ENCODE measurements at regions not wholly inside any gene's neighbourhood (a gene's known extent, or its start where the extent isn't known, plus 50 kb on each side); places are given as distances from the start of the nearest gene placed in this dataset.

DNA sequence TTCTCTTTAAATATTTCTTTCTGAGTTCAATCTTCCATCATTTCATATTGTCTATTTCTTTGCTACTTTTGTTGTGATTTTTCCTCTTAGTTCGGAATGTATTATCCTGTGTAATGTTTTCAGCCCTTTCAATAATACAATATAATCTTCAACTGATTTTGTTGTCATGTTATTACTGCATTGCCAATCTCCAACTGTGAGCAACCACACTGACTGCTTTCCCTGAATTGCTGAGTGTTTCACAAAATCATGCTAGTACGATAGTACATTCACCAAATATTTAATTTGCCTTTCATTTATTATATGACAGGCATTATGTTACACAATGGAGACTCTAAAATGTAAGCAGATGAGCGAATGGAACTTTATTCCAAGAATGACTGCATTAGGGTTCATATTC lies 744.3 kb upstream of the ATXN8OS start:
- Mint-ChIP-seq H3K4me1 (no peaks in the 10 kb centered on the region), H3K27me3 (no peaks in the 10 kb centered on the region), H3K9me3 (peaks cover 20% of the 10 kb centered on the region), H3K27ac (ENCODE audit: low read depth) (no peak overlapping the region), H3K4me3 (no peak overlapping the region), H3K36me3 (ENCODE audit: insufficient read depth) (no peaks in the 10 kb centered on the region)
- DNase-seq (ENCODE audit: low spot score in 2 of 2) (no peak), ATAC-seq (replicated peaks; ENCODE audit: extremely low read depth, poor library complexity, severe bottlenecking) (no peak)

GRCh38 chr13:69331245-69331644 lies 776.4 kb upstream of the ATXN8OS start:
- Mint-ChIP-seq H3K27ac (ENCODE audit: low read depth) (no peak overlapping the region), H3K4me1 (no peaks in the 10 kb centered on the region), H3K27me3 (no peaks in the 10 kb centered on the region), H3K4me3 (no peak overlapping the region), H3K9me3 (peaks cover 16% of the 10 kb centered on the region), H3K36me3 (ENCODE audit: insufficient read depth) (no peaks in the 10 kb centered on the region)
- ATAC-seq (replicated peaks; ENCODE audit: extremely low read depth, poor library complexity, severe bottlenecking) = no peak
- no peak for DNase-seq (ENCODE audit: low spot score in 2 of 2)

- DNase-seq (ENCODE audit: low spot score in 2 of 2) = no peak
- Mint-ChIP-seq H3K27me3 (no peaks in the 10 kb centered on the region), H3K27ac (ENCODE audit: low read depth) (no peak overlapping the region), H3K36me3 (ENCODE audit: insufficient read depth) (peaks cover 1% of the 10 kb centered on the region), H3K4me3 (no peak overlapping the region), H3K4me1 (no peaks in the 10 kb centered on the region), H3K9me3 (peaks cover 8% of the 10 kb centered on the region)
- ATAC-seq (replicated peaks; ENCODE audit: extremely low read depth, poor library complexity, severe bottlenecking) = no peak
Measured at GRCh38 chr13:69324090-69324886, 783.3 kb upstream of the ATXN8OS start.

DNA sequence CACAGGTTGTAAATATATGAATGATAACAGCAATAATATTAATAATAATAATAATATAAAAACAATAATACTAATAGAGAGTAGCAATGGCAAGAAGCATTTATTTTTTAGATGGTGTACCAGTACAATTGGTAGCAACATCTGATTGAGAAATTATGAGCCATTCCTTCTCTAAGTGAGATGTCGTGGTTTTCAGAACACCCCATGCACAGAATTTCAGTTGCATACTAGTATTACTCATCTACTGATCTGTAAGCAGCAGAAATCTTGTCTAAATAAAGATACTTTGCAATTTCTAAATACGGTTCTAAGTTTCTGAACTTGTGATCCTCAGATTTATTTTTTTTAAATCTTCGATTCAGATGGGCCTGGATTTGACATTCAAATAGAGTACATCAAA lies 788.0 kb upstream of the ATXN8OS start:
- H3K27me3 Mint-ChIP-seq = no peaks in the 10 kb centered on the region
- H3K4me3 Mint-ChIP-seq = no peak overlapping the region
- DNase-seq (ENCODE audit: low spot score in 2 of 2) = no peak
- H3K9me3 Mint-ChIP-seq = peaks cover 16% of the 10 kb centered on the region
- H3K4me1 Mint-ChIP-seq = no peaks in the 10 kb centered on the region
- ATAC-seq (replicated peaks; ENCODE audit: extremely low read depth, poor library complexity, severe bottlenecking) = no peak
- peaks cover 1% of the 10 kb centered on the region for H3K36me3 Mint-ChIP-seq (ENCODE audit: insufficient read depth)
- no peak overlapping the region for H3K27ac Mint-ChIP-seq (ENCODE audit: low read depth)

DNA sequence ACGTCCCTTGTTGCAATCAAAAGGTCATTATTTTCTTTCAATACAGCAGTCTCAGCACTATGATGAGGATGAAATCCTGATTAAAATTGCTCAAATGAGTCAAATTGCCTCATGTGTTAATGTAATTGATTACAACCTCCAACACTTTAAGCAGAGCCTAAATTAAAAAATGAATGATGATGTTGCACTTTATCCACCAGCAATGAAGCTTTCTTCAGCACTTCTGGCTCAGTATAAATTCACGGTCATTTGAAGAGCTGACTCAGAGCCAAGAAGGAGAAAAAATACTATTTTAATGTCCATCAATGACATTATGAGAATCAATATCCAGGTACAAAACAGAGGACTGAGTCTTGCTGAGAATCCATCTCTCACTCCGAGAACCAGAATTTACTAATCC lies 792.6 kb upstream of the ATXN8OS start:
- Mint-ChIP-seq H3K27ac (ENCODE audit: low read depth) (no peak overlapping the region), H3K9me3 (peaks cover 31% of the 10 kb centered on the region), H3K4me3 (no peak overlapping the region), H3K27me3 (no peaks in the 10 kb centered on the region), H3K4me1 (no peaks in the 10 kb centered on the region), H3K36me3 (ENCODE audit: insufficient read depth) (no peaks in the 10 kb centered on the region)
- ATAC-seq (replicated peaks; ENCODE audit: extremely low read depth, poor library complexity, severe bottlenecking) (no peak), DNase-seq (ENCODE audit: low spot score in 2 of 2) (no peak)

- no peaks in the 10 kb centered on the region for H3K36me3 Mint-ChIP-seq (ENCODE audit: insufficient read depth)
- H3K27ac Mint-ChIP-seq (ENCODE audit: low read depth) = no peak overlapping the region
- H3K9me3 Mint-ChIP-seq = peaks cover 6% of the 10 kb centered on the region
- DNase-seq (ENCODE audit: low spot score in 2 of 2) = no peak
- no peak for ATAC-seq (replicated peaks; ENCODE audit: extremely low read depth, poor library complexity, severe bottlenecking)
- H3K27me3 Mint-ChIP-seq = no peaks in the 10 kb centered on the region
- no peaks in the 10 kb centered on the region for H3K4me1 Mint-ChIP-seq
- no peak overlapping the region for H3K4me3 Mint-ChIP-seq
Measured at GRCh38 chr13:69306766-69307165, 800.9 kb upstream of the ATXN8OS start.

- peaks cover 2% of the 10 kb centered on the region for H3K36me3 Mint-ChIP-seq (ENCODE audit: insufficient read depth)
- no peaks in the 10 kb centered on the region for H3K4me1 Mint-ChIP-seq
- H3K27me3 Mint-ChIP-seq = no peaks in the 10 kb centered on the region
- H3K27ac Mint-ChIP-seq (ENCODE audit: low read depth) = no peak overlapping the region
- DNase-seq (ENCODE audit: low spot score in 2 of 2) (no peak), ATAC-seq (replicated peaks; ENCODE audit: extremely low read depth, poor library complexity, severe bottlenecking) (no peak)
- no peak overlapping the region for H3K4me3 Mint-ChIP-seq
- H3K9me3 Mint-ChIP-seq = peaks cover 28% of the 10 kb centered on the region
Measured at GRCh38 chr13:69300131-69300530, 807.5 kb upstream of the ATXN8OS start.

- no peak for ATAC-seq (replicated peaks; ENCODE audit: extremely low read depth, poor library complexity, severe bottlenecking)
- Mint-ChIP-seq H3K27ac (ENCODE audit: low read depth) (no peak overlapping the region), H3K27me3 (no peaks in the 10 kb centered on the region)
Measured at GRCh38 chr13:69296130-69296529, 811.5 kb upstream of the ATXN8OS start.

GRCh38 chr13:69292789-69293425 lies 814.7 kb upstream of the ATXN8OS start:
- Mint-ChIP-seq H3K36me3 (ENCODE audit: insufficient read depth) (peaks cover 2% of the 10 kb centered on the region), H3K9me3 (peaks cover 20% of the 10 kb centered on the region), H3K4me1 (no peaks in the 10 kb centered on the region), H3K27me3 (no peaks in the 10 kb centered on the region), H3K27ac (ENCODE audit: low read depth) (no peak overlapping the region), H3K4me3 (no peak overlapping the region)
- ATAC-seq (replicated peaks; ENCODE audit: extremely low read depth, poor library complexity, severe bottlenecking) (no peak), DNase-seq (ENCODE audit: low spot score in 2 of 2) (no peak)

More at GRCh38 chr13:69296130-69296529, 811.5 kb upstream of the ATXN8OS start:
- peaks cover 2% of the 10 kb centered on the region for H3K36me3 Mint-ChIP-seq (ENCODE audit: insufficient read depth)
- no peak overlapping the region for H3K4me3 Mint-ChIP-seq
- no peaks in the 10 kb centered on the region for H3K4me1 Mint-ChIP-seq
- peaks cover 36% of the 10 kb centered on the region for H3K9me3 Mint-ChIP-seq
- DNase-seq (ENCODE audit: low spot score in 2 of 2) = no peak

DNA sequence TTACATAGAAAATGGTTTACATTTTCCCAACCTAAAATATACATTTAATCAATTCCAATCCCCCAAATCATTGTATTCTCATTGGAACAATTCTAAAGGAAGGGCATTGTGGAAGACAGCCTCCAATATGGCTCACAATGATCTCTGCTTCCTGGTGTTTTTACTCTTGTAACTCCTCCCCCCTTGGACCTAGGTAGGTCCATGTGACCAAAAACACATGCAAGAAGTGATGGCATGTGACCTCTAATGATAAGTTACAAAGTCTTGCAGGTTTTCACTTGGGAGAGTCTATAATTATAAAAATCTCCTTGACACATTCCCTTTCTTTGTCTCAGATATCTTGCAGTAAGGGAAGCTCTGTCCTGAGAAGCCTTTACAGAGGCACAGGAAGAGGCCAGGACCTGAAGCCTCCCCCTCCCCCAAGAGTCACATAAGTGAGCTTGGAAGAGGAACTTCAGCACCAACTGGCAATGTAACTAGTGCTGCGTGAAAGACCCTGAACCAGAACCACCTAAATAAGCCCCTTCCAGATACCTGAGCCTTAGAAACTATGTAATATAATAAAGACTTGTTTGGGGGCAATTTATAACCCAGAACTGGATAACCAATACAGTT lies 816.2 kb upstream of the ATXN8OS start:
- no peaks in the 10 kb centered on the region for H3K27me3 Mint-ChIP-seq
- no peak for ATAC-seq (replicated peaks; ENCODE audit: extremely low read depth, poor library complexity, severe bottlenecking)
- no peaks in the 10 kb centered on the region for H3K4me1 Mint-ChIP-seq
- H3K27ac Mint-ChIP-seq (ENCODE audit: low read depth) = no peak overlapping the region
- no peak overlapping the region for H3K4me3 Mint-ChIP-seq
- H3K9me3 Mint-ChIP-seq = peaks cover 20% of the 10 kb centered on the region
- H3K36me3 Mint-ChIP-seq (ENCODE audit: insufficient read depth) = peaks cover 2% of the 10 kb centered on the region
- no peak for DNase-seq (ENCODE audit: low spot score in 2 of 2)

DNA sequence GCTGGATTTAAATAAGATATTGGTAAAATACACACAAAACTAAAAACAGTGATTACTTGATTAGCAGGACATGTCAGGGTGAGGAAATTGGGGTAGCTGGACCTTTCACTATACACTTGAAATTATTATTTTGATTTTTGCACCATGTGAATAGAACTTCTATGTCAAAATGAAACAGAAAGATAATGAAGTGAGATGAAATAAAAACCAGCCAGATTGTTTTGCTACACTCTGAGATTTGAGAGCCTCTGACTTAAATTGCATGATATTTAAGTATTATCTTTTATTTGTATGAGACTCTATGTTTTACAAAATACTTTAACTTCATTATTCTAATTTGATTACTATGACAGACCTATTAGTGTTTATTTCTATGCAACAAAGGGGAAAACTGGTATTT lies 819.6 kb upstream of the ATXN8OS start:
- no peaks in the 10 kb centered on the region for H3K4me1 Mint-ChIP-seq
- peaks cover 2% of the 10 kb centered on the region for H3K36me3 Mint-ChIP-seq (ENCODE audit: insufficient read depth)
- no peak overlapping the region for H3K4me3 Mint-ChIP-seq
- DNase-seq (ENCODE audit: low spot score in 2 of 2) (no peak), ATAC-seq (replicated peaks; ENCODE audit: extremely low read depth, poor library complexity, severe bottlenecking) (no peak)
- no peaks in the 10 kb centered on the region for H3K27me3 Mint-ChIP-seq
- no peak overlapping the region for H3K27ac Mint-ChIP-seq (ENCODE audit: low read depth)
- peaks cover 5% of the 10 kb centered on the region for H3K9me3 Mint-ChIP-seq

GRCh38 chr13:69287050-69287698 lies 820.5 kb upstream of the ATXN8OS start:
- no peak for ATAC-seq (replicated peaks; ENCODE audit: extremely low read depth, poor library complexity, severe bottlenecking)

More at GRCh38 chr13:69287050-69287698, 820.5 kb upstream of the ATXN8OS start:
- Mint-ChIP-seq H3K27me3 (no peaks in the 10 kb centered on the region), H3K36me3 (ENCODE audit: insufficient read depth) (peaks cover 2% of the 10 kb centered on the region), H3K4me3 (no peak overlapping the region), H3K9me3 (peaks cover 5% of the 10 kb centered on the region), H3K4me1 (no peaks in the 10 kb centered on the region), H3K27ac (ENCODE audit: low read depth) (no peak overlapping the region)
- no peak for DNase-seq (ENCODE audit: low spot score in 2 of 2)
